PFSK-1 (cell line): ENCODE measurements at regions not wholly inside any gene's neighbourhood (a gene's known extent, or its start where the extent isn't known, plus 50 kb on each side); places are given as distances from the start of the nearest gene placed in this dataset.

Experiments used
- REST ChIP-seq, 2 experiments: IDR thresholded peaks; 2 replicates each; pipeline versions ENCODE4 v1.6.1 to v1.8.0; 2011 to 2012; ENCODE audit warnings: low read depth in 2 of 2, low read length in 2 of 2, control low read depth in 1 of 2, inconsistent platforms in 1 of 2, mild to moderate bottlenecking in 1 of 2, moderate library complexity in 1 of 2; ENCODE audit not compliant: insufficient read depth in 1 of 2
- TAF1 ChIP-seq: IDR thresholded peaks from 2 replicates; pipeline ENCODE4 v1.6.1; 2012; ENCODE audit warnings: low read length, control low read depth, borderline replicate concordance; ENCODE audit not compliant: insufficient read depth

- TF ChIP-seq TAF1 (no peak), REST (IDR thresholded peaks at IDR 0.05; ENCODE audit: insufficient read depth in 1 of 2, low read depth in 2 of 2, low read length in 2 of 2) (peak; percentile 94 to 99)
These were observed 127.0 kb upstream of the RPH3A start for GRCh38 chr12:112664569-112664968.
